Peyer's patch (tissue), 4 donors: ENCODE measurements at regions not wholly inside any gene's neighbourhood (a gene's known extent, or its start where the extent isn't known, plus 50 kb on each side); places are given as distances from the start of the nearest gene placed in this dataset.
A peak's percentile ranks its signal among the peaks of the same experiment; 100 is the strongest.

Source experiments
- DNase-seq, 3 donors: peaks; one replicate each; pipeline ENCODE4 v3.0.0-alpha.2; 2017 to 2019
- H3K27ac ChIP-seq, 4 donors: fragments of 200-600 bp; sonication (generic); one replicate each; pipeline ENCODE4 v1.5.1; 2016 to 2019
- H3K27me3 ChIP-seq, 2 donors: fragments of 200-600 bp; sonication (generic); one replicate each; pipeline ENCODE4 v1.5.1; 2019
- H3K36me3 ChIP-seq, 3 donors: fragments of 200-600 bp; sonication (generic); one replicate each; pipeline ENCODE4 v1.5.1; 2016 to 2019
- H3K4me1 ChIP-seq, 4 donors: fragments of 200-600 bp; sonication (generic); one replicate each; pipeline ENCODE4 v1.5.1; 2016 to 2019
- H3K4me3 ChIP-seq, 4 donors: fragments of 200-600 bp; sonication (generic); 1 replicate in 3 of 4; 2 replicates in 1 of 4; pipeline ENCODE4 v1.5.1; 2016 to 2019; ENCODE audit warnings: mild to moderate bottlenecking in 1 of 4
- H3K9me3 ChIP-seq, 4 donors: fragments of 200-600 bp; sonication (generic); one replicate each; pipeline ENCODE4 v1.5.1; 2016 to 2019; ENCODE audit warnings: mild to moderate bottlenecking in 1 of 4
- CTCF ChIP-seq, 6 experiments: fragments of 450-650 bp in 4 of 6; fragments of 200-600 bp in 2 of 6; sonication (generic) in 1 of 6; IDR thresholded peaks; one replicate each; pipeline ENCODE4 v1.5.1; 2017 to 2019; ENCODE audit warnings: antibody characterized with exemption in 6 of 6, mild to moderate bottlenecking in 3 of 6, moderate library complexity in 1 of 6
- POLR2A ChIP-seq, 2 donors: fragments of 450-650 bp; IDR thresholded peaks; one replicate each; pipeline ENCODE4 v1.5.1; 2017; ENCODE audit warnings: antibody characterized with exemption in 2 of 2, mild to moderate bottlenecking in 2 of 2, moderate library complexity in 2 of 2

- H3K4me3 ChIP-seq = no peak overlapping the region
- no peak for TF ChIP-seq POLR2A (IDR thresholded peaks at IDR 0.05)
- no peak for TF ChIP-seq CTCF (IDR thresholded peaks at IDR 0.05)
- no peak overlapping the region for H3K27ac ChIP-seq
- H3K36me3 ChIP-seq = no peaks in the 10 kb centered on the region
- DNase-seq = no peak
- peaks cover 0 to 3% (median 0%) of the 10 kb centered on the region in 4 donors for H3K4me1 ChIP-seq
- no peaks in the 10 kb centered on the region for H3K9me3 ChIP-seq
- no peaks in the 10 kb centered on the region for H3K27me3 ChIP-seq
Measured at GRCh38 chr15:72864681-72865080, 81.1 kb upstream of the ADPGK start.

GRCh38 chr15:72861354-72861910 is 77.9 kb upstream of the ADPGK start:
- Histone ChIP-seq H3K27ac (no peak overlapping the region), H3K4me3 (no peak overlapping the region), H3K9me3 (no peaks in the 10 kb centered on the region), H3K4me1 (peaks cover 0 to 16% (median 0%) of the 10 kb centered on the region in 4 donors), H3K36me3 (no peaks in the 10 kb centered on the region), H3K27me3 (no peaks in the 10 kb centered on the region)
- no peak for DNase-seq
- TF ChIP-seq POLR2A (IDR thresholded peaks at IDR 0.05) (no peak), CTCF (IDR thresholded peaks at IDR 0.05) (no peak)

GRCh38 chr15:72859757-72860145 is 76.2 kb upstream of the ADPGK start:
- no peak overlapping the region for H3K4me3 ChIP-seq
- H3K36me3 ChIP-seq = no peaks in the 10 kb centered on the region
- peak overlapping the region in 3 of 4 donors; percentile 17 to 64 (median 49) for H3K27ac ChIP-seq
- H3K9me3 ChIP-seq = no peaks in the 10 kb centered on the region
- DNase-seq = no peak
- H3K27me3 ChIP-seq = no peaks in the 10 kb centered on the region
- no peak for TF ChIP-seq CTCF (IDR thresholded peaks at IDR 0.05)
- no peak for TF ChIP-seq POLR2A (IDR thresholded peaks at IDR 0.05)
- peaks cover 0 to 16% (median 0%) of the 10 kb centered on the region in 4 donors for H3K4me1 ChIP-seq

GRCh38 chr15:72859017-72859756 is 75.6 kb upstream of the ADPGK start:
- Histone ChIP-seq H3K36me3 (no peaks in the 10 kb centered on the region), H3K27me3 (no peaks in the 10 kb centered on the region), H3K9me3 (no peaks in the 10 kb centered on the region), H3K4me3 (no peak overlapping the region), H3K4me1 (peaks cover 0 to 16% (median 0%) of the 10 kb centered on the region in 4 donors), H3K27ac (peak overlapping the region in 3 of 4 donors; percentile 17 to 64 (median 49))
- TF ChIP-seq POLR2A (IDR thresholded peaks at IDR 0.05) (no peak), CTCF (IDR thresholded peaks at IDR 0.05) (peak in 1 of 6 experiments; percentile 23)
- DNase-seq = peak in 1 of 3 donors; percentile 66

GRCh38 chr15:72858205-72858604 is 74.6 kb upstream of the ADPGK start:
- TF ChIP-seq CTCF (IDR thresholded peaks at IDR 0.05) = no peak
- TF ChIP-seq POLR2A (IDR thresholded peaks at IDR 0.05) = no peak
- H3K9me3 ChIP-seq = no peaks in the 10 kb centered on the region
- no peaks in the 10 kb centered on the region for H3K36me3 ChIP-seq
- no peak overlapping the region for H3K4me3 ChIP-seq
- DNase-seq = no peak
- no peaks in the 10 kb centered on the region for H3K27me3 ChIP-seq
- peaks cover 0 to 16% (median 0%) of the 10 kb centered on the region in 4 donors for H3K4me1 ChIP-seq
- no peak overlapping the region for H3K27ac ChIP-seq
